BJ (cell line): ENCODE measurements at regions not wholly inside any gene's neighbourhood (a gene's known extent, or its start where the extent isn't known, plus 50 kb on each side); places are given as distances from the start of the nearest gene placed in this dataset.

Experiments used
- CTCF ChIA-PET: fragments of 350-600 bp; formaldehyde crosslinking; extraction: SDS; loops from one replicate; lab custom pipeline; 2021; ENCODE audit warnings: antibody characterized with exemption, inconsistent platforms; lab: Yijun Ruan, JAX
- POLR2A ChIA-PET: fragments of 300-600 bp; sonication (Branson Sonifier 250); formaldehyde crosslinking; extraction: SDS; loops from one replicate; lab custom pipeline; 2021; ENCODE audit warnings: antibody characterized with exemption; lab: Charles Lee
- DNase-seq: peaks from one replicate; pipeline ENCODE4 v3.0.0-alpha.2; 2011; ENCODE audit warnings: low read depth
- H3K27me3 ChIP-seq: 2 replicates; pipeline ENCODE4 v1.6.0; 2011; ENCODE audit warnings: low read length; ENCODE audit not compliant: control insufficient read depth, insufficient read depth
- H3K36me3 ChIP-seq: 2 replicates; pipeline ENCODE4 v1.5.1; 2011; ENCODE audit warnings: low read length; ENCODE audit not compliant: control insufficient read depth, insufficient read depth
- H3K4me3 ChIP-seq: 2 replicates; pipeline ENCODE4 v1.5.1; 2011; ENCODE audit warnings: low read depth, mild to moderate bottlenecking, control low read depth, low read length
- TF ChIP-seq, protein P1 (sequence below): IDR thresholded peaks from 2 replicates; pipeline ENCODE4 v1.5.1; 2011; ENCODE audit warnings: low read depth, mild to moderate bottlenecking, control low read depth, inconsistent platforms, low read length, moderate library complexity; ENCODE audit not compliant: insufficient read depth

DNA sequence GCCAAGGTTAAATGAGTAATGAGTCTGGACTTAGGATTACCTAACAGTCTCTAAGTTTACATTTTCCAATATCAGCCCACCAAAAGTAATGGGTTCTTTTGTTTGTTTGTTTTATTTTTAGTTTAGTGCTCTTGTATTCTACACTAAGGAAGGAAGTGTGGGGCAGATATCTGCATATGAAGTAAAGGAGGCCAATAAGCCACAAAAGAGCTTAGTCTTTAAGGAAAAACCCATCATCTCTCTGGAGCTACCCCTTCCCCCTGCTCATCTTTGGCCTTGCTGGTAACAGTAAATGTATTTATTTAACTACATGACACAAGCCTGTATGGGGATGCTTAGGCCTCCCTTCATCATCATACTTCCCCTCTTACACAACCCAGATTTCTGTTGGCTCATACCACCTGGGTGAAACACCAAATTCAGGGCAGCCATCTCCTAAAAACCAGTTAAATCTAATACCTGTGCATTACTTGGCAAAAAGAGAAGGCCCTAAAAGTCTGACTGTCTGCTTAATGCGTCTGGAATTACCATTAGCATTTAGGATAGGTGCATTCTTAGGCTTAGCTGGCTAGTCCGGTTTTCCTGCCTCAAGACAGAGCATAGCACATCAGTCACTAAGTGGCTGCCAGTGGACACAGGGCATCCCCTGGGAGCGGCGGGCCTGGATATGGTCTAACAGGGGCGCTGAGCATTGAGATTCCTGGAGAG, 96.8 kb upstream of the ADGRL2 start:
- Histone ChIP-seq H3K36me3 (no peaks in the 10 kb centered on the region), H3K27me3 (no peaks in the 10 kb centered on the region), H3K4me3 (no peak overlapping the region)
- no peak for DNase-seq
- CTCF ChIA-PET, result no interaction called here
- POLR2A ChIA-PET, result no interaction called here
- TF ChIP-seq, protein P1, sequence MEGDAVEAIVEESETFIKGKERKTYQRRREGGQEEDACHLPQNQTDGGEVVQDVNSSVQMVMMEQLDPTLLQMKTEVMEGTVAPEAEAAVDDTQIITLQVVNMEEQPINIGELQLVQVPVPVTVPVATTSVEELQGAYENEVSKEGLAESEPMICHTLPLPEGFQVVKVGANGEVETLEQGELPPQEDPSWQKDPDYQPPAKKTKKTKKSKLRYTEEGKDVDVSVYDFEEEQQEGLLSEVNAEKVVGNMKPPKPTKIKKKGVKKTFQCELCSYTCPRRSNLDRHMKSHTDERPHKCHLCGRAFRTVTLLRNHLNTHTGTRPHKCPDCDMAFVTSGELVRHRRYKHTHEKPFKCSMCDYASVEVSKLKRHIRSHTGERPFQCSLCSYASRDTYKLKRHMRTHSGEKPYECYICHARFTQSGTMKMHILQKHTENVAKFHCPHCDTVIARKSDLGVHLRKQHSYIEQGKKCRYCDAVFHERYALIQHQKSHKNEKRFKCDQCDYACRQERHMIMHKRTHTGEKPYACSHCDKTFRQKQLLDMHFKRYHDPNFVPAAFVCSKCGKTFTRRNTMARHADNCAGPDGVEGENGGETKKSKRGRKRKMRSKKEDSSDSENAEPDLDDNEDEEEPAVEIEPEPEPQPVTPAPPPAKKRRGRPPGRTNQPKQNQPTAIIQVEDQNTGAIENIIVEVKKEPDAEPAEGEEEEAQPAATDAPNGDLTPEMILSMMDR, result no peak

DNA sequence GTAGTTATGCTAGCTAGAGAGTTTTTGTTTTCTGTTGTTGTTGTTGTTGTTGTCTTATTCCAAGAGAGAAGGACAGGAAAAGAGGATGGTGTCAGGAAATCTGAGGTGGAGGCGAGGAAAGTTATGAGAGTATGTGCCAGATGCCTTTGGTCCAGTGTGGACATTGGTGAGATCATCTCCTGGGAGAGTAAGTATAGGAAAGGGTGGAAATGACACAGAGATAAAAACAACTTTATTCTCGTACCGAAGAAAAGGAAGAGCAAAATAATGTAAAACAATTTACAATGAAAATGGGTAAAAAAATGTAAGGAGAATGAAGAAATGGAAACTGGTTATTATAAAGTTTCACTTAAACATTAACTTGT, 97.4 kb upstream of the ADGRL2 start:
- no peak for DNase-seq
- TF ChIP-seq, protein P1, result no peak
- no peaks in the 10 kb centered on the region for H3K27me3 ChIP-seq
- ChIA-PET POLR2A (no interaction called here), CTCF (no interaction called here)
- H3K36me3 ChIP-seq, result no peaks in the 10 kb centered on the region
- no peak overlapping the region for H3K4me3 ChIP-seq

DNA sequence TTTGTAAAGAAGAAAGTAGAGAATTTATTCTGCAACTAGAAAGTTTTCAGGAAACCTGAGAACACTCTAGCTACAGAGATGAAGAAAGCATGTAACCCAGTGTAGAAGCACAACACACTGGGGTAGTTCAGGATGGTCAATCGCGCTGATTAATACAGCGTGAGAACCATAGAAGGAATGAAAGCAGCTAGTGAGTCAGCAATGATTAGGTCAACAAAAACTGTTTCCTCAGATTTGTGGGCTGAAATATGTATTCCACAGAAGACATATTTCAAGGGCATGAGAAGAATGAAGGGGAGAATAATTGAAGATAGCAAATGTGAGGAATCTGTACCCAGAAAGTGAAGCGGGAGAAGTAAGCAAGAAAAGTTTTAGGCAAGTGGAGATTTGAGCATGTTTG, 97.8 kb upstream of the ADGRL2 start:
- POLR2A ChIA-PET, result no interaction called here
- no peaks in the 10 kb centered on the region for H3K27me3 ChIP-seq
- CTCF ChIA-PET, result no interaction called here
- TF ChIP-seq, protein P1, result no peak
- no peaks in the 10 kb centered on the region for H3K36me3 ChIP-seq
- no peak overlapping the region for H3K4me3 ChIP-seq
- no peak for DNase-seq

DNA sequence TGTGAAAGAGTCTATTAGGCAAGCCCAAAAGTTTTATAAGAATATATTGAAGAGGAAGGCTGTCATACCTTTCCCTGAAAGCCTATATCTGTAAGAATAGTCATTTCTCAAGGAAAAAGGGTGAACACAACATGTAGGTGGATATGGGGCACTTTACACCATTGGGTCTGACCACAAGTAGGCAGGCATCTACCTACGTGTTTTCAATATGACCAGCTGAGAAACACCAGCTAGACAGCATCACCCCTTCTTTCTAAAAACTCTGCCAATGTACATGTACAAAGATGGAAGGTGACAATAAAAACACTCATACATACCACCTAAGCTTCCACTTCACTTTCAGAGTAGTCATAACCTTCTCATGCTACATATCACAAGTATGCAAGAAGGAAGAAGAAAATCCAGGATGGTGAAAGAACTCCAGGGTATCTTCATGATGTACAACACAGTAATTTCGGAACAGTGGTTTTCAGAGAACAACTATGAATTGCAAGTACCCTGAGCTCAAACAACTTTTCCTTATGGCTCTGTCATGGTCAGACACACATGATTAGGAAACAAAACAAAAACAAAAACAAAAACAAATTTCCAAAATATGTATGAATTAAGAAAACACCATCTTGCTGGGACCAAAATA, 98.5 kb upstream of the ADGRL2 start:
- Histone ChIP-seq H3K4me3 (no peak overlapping the region), H3K27me3 (no peaks in the 10 kb centered on the region), H3K36me3 (no peaks in the 10 kb centered on the region)
- CTCF ChIA-PET, result no interaction called here
- POLR2A ChIA-PET, result no interaction called here
- no peak for DNase-seq
- TF ChIP-seq, protein P1, result no peak

DNA sequence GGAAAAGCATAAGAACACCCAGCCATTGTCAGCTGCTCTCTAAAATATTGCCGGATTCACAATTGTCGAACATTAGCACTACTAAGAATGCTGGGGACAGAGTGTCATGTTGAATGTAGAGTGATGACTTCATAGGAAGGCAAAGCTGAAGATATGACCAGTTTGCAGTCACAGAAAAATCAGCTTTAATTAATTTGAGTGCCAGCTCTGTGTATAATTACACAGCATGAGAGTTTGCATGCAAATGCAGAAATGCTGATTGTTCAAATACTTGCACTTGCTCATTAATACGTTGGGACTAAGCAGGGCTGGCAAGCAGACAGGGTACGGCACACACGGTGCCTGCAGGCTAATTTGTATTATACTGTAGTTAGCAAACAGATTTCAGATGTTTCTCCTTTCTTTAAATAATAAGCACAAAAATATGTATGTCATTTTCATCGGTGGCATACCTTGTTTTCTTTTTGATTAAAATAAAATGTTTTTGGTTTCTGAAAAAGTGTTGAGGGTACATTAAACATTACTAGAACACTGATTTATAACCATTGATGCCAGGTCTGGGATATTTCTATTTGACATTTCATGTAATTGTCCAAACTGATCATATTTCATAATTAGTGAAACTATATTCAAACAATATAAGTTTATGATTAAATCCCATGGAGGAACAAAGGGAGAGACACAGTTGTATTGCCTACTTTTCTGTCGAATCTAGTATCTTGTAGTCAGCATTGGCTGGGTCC, 99.8 kb upstream of the ADGRL2 start:
- no peak for DNase-seq
- Histone ChIP-seq H3K4me3 (no peak overlapping the region), H3K36me3 (no peaks in the 10 kb centered on the region), H3K27me3 (no peaks in the 10 kb centered on the region)
- CTCF ChIA-PET, result interaction anchor here (1.2 kb wide), 1 partner anchor 151 kb away, joined by 3 read pairs; no protein-coding TSS in a partner anchor
- POLR2A ChIA-PET, result no interaction called here
- TF ChIP-seq, protein P1, result no peak
